WTC11 (cell line): ENCODE measurements at regions not wholly inside any gene's neighbourhood (a gene's known extent, or its start where the extent isn't known, plus 50 kb on each side); places are given as distances from the start of the nearest gene placed in this dataset.

Experiments used
- CTCF ChIP-seq: fragments of 200-600 bp; IDR thresholded peaks from 2 replicates; pipeline ENCODE4 v1.8.0; 2022; ENCODE audit warnings: antibody characterized with exemption
- TCF7 ChIP-seq: sonication (generic); formaldehyde crosslinking; IDR thresholded peaks from 2 replicates; pipeline ENCODE4 v1.8.0; 2022; ENCODE audit warnings: mild to moderate bottlenecking, low read depth, missing genetic modification reagents, moderate library complexity
- USF2 ChIP-seq: sonication (generic); formaldehyde crosslinking; IDR thresholded peaks from 2 replicates; pipeline ENCODE4 v1.8.1; 2023; ENCODE audit warnings: mild to moderate bottlenecking, missing genetic modification reagents, moderate library complexity

- TF ChIP-seq TCF7 (CRISPR knock-in tag) (no peak), CTCF (no peak), USF2 (CRISPR knock-in tag) (no peak)
Observed at GRCh38 chr5:153275695-153276094, 214.8 kb upstream of the GRIA1 start.
